ENCODE measurements at regions not wholly inside any gene's neighbourhood (a gene's known extent, or its start where the extent isn't known, plus 50 kb on each side); places are given as distances from the start of the nearest gene placed in this dataset.

- TF ChIP-seq CTCF (IDR thresholded peaks at IDR 0.05; ENCODE audit: low read length) (no peak), EZH2 (optimal IDR thresholded peaks at IDR 0.05; ENCODE audit: low read depth, low read length) (no peak)
Observed at GRCh38 chr14:101367421-101368261, 193.7 kb upstream of the DIO3 start.

Data from MM.1S (cell line).